GM18909 (cell line): ENCODE measurements at regions not wholly inside any gene's neighbourhood (a gene's known extent, or its start where the extent isn't known, plus 50 kb on each side); places are given as distances from the start of the nearest gene placed in this dataset.

Experiments used
- ATAC-seq: cut with Tn5 transposase; IDR thresholded peaks from one replicate; pipeline ENCODE4 v1.9.1; 2021; ENCODE audit warnings: mild to moderate bottlenecking; ENCODE audit not compliant: unreplicated experiment, poor library complexity

DNA sequence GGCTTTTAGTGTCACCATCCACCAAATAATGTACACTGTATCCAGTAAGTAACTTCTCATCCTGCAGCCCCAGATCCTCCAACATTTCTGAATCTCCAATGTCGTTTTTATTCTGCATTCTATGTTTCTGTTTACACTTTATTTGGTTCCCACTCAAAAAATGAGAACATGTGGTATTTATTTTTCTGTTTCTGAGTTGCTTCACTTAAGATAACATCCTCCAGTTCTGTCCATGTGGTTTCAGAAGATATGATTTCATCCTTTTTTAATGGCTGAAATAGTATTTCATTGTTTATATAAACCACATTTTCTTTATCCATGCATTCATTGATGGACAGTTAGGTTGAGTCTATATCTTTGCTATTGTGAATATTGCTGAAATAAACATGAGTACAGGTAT, 677.3 kb upstream of the FTMT start:
- no peak for ATAC-seq

DNA sequence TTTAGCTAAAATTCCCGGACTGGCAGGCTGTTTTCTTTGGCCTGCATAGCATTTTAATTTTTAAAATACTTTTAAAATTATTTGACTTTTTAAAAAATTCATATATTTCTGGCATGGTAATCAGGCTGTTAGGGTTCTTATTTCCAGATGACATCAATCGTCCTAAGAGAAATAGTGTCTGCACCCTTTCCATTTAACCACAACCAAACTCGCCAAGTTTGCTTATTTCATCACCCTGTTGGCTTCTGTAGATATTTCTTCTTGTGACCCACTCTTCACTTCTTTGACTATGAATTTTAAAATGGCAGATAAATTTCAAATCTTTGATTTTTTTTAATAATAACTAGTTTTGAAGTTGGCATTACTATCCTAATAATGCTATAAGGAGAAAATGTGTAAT, 675.7 kb upstream of the FTMT start:
- no peak for ATAC-seq

DNA sequence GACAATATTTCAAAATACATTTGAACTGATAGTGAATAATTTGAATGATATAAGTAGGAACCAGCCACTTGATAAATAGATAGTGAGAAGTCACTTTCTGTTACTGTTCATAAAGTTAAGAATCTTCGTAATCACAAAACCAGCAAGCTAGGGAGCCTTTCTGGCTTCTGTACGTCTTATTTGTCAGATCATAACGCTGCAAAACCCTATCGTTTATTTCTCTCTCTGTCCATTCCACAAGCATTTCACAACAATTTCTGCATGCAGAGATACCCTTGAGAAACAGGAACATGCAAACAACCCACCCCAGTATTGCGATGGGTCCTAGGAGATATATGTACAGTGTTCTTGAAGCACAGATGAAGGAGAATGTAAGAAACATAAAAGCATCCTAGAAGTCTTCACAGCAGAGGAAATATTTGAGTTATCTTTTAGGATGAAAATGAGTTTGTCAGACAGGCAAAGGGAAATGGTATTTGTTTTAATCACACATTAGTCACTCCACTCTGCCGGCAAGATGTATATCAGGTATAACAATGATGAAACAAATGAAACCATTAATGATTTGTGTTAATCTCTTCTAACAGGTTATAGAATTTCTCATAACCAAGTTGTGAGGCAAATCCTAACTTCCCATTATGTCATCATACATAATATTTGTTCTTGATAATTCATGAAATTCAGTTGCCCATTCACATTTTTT, 668.7 kb upstream of the FTMT start:
- ATAC-seq, result no peak

DNA sequence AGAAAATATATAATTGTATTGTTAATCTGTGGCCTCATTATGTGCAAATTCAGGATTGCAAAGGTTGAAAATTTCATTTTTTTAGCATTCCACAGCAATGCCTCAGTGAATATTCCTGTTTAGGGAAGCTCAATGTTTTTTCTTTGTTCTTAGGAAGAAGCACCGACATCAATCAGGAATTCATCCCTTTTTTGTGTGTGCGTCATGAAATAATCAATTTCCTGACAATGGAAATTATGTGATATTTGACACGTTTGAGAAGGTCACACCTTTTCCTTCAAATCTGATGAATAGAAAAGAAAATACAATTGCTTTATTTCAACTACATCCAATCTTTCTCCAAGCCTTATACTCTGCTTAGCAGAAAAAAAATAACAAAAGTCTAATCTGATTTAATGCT, 662.8 kb upstream of the FTMT start:
- no peak for ATAC-seq

DNA sequence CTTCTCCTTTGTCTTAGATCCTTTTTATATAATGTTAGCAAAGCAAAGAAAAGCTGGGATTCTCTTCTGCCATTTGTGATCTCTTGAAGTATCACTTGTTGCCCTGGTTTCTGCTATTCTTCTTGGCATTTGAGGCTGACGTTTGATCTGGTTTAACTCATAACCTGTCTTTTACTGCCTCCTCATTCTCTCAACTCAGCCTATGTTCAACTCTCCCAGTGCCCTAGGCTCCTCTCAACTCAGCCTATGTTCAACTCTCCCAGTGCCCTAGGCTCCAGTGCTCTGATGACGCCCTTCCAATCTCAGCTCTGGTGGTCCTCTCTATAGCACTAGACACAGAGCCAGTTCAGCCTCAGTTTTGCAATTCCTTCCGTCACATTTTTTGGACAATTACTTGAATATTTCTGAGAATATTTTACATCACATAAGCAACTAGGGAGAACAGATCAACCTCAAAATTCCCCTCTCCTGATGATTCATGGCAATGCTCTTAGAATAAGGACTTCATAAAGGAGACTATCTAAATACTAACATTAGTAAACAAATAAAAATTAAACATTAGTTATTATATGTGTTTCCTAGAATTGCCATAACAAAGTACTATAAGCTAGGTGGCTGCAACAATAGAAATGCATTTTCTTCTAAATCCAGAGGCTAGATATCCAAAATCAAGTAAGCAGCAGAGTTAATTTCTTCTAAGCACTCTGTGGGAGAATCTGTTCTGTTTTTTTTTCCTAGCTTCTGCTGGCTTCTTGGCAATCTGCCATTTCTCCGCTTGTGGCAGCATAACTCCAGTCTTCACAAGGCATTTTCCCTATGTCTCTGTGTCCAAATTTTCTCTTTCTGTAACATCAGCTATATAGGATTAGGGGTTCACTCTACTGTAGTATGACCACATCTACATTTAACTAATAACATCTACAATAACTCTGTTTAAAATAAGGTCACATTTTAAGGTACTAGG, 662.1 kb upstream of the FTMT start:
- no peak for ATAC-seq

DNA sequence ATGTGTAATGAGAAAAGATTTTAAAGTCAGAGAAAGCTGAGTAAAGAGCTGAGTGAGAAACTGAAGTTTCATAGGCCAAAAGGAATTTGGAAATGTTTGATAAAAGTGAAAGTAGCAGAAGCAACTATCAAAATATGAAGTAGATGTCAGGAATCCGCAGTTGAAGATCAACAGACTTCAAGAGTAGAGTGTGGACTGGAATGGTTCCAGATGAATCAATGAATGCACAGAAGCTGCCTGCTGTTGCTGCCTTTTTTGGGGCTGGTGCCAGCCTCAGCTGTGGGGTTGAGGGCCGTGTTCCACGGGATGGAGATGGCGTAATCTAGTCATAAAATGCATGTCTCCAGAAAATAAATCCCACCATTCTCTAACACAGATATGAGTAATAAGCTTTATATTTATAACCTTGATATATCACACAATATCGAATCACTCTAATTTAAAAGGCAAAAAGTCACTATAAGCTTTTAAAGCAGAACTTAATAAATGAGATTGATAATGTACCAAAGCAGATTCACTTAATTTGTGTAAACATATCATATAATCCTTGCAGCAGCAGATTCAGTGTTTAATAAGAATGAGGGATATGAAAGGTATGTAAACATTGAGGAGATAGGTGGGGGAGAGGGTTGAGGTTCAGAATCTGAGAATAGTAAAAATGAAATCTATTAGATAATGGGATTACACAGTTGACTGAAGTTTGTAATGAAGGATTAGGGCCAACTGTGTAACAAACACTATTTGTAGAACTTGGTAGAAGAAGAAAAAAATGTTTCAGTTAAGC, 652.3 kb upstream of the FTMT start:
- ATAC-seq, result no peak

DNA sequence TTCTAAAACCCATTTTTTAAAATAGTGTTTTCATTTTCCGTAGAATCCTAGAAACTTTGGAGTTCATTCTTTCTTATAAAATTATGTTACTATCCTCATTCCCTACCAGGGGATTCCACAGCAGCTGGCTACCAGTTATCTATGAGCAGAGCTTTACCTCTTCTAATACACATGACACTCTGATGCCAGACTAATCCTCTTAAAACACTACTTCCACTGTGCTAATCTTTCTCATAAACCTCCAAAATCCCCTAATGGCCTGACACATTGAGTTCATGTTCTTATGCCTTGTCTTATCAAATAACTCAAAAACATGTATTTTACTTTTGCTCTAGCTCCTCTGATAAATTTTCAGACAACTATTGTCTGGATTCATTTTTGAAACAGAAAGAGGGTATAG, 633.6 kb upstream of the FTMT start:
- no peak for ATAC-seq

DNA sequence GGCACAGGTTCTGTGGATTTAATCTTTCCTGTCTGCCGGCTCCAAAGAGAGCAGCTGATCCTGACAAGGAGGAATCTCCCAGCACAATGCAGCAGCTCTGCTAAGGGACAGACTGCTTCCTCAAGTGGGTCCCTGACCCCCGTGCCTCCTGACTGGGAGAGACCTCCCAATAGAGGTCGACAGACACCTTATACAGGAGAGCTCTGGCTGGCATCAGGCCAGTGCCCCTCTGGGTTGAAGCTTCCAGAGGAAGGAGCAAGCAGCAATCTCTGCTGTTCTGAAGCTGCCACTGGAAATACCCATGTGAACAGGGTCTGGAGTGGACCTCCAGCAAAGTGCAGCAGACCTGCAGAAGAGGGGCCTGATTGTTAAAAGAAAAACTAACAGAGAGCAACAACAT, 630.2 kb upstream of the FTMT start:
- no peak for ATAC-seq

DNA sequence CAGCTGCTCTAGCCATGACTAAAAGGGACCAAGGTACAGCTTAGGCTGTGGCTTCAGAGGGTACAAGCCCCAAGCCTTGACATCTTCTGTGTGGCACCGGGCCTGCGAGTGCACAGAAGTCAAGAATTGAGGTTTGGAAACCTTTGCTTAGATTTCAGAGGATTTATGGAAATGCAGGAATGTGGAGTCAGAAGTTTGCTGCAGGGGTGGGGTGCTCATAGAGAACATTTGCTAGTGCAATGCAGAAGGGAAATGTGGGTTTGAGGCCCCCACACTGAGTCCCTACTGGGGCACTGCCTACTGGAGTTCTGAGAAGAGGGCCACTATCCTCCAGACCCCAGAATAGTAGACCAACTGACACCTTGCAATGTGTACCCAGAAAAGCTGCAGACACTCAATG, 624.9 kb upstream of the FTMT start:
- ATAC-seq, result no peak

DNA sequence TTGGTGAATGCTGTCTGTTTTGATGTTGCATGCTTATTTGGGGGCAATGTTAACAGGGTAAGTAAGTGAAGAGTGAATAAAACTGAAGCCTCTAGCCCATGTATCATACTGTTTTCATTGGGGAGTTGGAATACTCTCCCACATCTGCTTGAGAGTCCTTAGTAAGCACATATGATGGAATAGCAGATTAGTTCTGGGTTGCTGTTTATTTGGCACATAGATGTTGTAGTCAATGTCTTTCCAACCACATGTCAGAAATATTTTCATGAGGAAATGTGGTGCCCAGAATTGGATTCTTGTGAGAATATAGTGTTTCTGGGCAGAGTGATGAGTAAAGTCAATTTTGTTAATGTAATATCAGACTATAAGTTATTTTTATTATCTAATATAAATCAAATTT, 611.7 kb upstream of the FTMT start:
- no peak for ATAC-seq

DNA sequence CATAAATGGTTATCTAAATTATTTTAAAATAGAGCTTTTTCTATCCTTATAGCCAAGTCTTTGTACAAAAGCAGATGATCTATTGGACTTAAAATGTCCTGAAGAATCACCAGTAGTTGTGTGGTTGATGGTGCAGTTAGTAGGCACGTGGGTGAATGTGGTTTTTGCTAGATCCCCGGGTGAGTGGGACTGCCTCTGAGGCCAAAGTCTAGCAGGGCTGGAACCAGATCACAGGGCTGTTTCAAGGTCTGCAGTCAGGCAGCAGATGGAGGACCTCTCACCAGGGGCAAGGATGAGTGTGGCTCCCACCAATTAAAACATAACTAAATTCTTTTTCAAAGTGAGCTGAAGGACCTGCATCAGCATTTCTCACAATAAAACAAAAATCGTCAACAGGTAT, 604.7 kb upstream of the FTMT start:
- no peak for ATAC-seq

DNA sequence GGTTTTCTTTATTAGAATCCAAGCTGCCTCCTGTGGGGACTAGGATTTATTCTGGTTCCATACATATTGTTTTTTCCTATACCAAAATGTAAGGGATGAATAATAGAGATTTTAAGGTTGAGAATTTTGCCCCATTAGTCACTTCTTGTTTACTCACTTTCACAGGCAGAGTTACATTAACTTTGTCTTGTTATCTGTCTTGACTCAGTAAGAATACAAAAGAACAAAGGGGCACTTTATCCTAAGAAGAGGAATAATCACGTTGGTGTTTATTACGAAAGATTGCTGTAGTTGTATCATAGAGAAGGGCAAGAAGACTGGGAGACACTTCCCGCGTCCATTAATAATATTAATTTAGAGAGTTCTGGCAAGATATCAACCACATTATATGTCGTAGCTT, 599.7 kb upstream of the FTMT start:
- ATAC-seq, result no peak

DNA sequence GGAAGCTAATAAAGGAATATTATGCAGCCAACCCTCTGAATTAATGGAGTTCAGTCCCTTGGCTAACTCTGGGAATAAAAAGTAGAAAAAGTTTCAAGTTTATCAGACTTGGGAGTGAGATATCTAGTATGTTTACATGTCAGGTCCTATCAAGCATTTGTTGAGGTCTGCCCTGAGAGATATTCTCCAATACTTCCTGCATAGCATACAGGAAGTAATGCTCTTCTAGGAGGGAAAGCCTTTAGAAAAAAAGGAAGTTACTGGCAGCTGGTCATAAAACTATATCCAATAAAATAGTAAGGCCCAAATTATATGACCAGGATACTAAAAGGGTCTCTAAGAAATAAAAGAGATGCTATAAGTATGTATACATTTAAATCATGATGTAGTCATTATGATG, 594.1 kb upstream of the FTMT start:
- ATAC-seq, result no peak

DNA sequence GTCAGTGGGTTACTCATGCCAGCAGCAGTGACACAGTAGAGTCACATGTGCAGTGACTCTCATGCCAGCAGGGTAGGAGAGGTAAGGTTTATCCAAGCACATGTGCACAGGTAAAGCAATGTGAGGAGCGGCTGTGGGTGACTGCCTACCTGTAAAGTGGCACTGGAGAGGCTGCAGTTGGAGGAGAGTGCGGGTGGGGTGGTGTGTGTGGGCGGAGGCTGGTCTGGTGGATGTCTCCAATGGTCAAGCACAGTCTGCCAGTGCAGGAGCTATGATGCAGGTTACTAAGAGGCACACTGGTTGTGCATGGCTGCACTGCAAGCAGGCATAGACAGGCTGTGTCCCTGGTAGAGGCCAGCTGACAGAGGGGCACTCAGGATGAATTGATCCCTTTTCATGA, 588.2 kb upstream of the FTMT start:
- no peak for ATAC-seq

DNA sequence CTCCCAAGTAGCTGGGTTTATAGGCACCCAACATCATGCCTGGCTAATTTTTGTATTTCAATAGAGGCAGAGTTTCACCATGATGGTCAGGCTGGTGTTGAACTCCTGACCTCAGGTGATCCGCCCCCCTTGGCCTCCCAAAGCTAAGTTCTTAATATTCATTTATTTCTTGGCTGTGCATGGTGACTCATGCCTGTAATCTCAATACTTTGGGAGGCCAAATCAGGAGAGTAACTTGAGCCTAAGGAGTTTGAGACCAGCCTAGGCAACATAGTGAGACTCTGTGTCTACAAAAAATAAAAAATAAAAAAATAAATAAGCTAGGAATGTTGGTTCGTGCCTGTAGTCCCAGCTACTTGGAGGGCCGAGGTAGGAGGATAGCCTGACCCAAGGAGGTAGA, 587.1 kb upstream of the FTMT start:
- ATAC-seq, result no peak

DNA sequence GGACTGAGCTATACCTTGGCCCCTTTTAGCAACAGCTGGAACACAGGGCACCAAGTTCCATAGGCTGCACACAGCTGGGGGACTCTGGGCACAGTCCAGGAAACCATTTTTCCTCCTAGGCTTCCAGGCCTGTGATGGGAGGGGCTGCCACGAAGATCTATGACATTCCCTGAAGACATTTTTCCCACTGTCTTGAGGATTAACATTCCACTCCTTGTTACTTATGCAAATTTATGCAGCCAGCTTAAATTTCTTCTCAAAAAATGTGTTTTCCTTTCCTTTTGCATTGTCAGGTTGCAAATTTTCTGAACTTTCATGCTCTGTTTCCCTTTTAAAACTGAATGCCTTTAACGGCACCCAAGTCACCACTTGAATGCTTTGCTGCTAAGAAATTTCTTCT, 580.1 kb upstream of the FTMT start:
- no peak for ATAC-seq

DNA sequence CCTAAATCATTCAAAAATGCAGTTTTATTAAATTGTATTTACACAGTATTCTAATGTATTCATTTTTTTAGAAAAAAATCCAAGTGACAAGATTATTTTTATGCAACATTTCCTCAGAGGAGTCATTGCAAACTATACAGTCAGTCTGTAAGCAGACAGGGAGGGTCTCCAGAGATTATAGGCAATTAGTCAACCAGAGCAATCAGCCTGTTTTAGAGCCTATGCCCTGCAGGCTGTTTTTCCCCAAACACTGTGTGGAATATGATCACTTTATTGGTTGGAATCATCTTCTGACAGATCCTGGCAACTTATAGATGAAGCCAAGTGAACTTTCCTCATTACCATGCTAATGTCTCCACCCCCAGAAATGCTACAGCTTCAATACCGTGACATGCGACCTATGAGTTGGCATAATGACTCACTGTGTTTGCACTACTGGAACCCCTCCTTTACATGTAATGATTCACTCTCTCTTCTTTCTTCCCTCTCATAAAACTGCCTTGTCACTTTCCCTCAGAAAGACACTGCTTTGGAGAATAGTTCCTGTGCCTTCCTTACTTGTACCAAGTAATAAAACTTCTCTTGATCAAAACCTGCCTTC, 577.7 kb upstream of the FTMT start:
- no peak for ATAC-seq

DNA sequence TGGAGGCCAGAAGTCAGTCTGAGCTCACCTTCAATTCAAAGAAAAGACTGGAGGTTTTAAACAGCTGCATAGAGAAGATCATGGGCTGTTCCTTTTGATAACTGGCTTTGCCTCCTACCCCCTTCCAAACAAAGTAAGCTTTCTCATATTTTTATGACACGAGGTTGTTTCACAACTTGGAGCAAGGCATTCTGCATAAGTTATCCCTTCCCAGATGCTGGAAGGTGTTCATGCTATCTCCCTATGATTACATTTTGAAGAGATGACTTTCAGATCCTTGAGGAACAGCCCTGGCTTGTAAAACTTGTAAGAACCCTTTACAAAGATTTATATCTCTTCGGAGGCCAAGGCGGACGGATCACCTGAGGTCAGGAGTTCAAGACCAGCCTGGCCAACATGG, 571.9 kb upstream of the FTMT start:
- no peak for ATAC-seq

DNA sequence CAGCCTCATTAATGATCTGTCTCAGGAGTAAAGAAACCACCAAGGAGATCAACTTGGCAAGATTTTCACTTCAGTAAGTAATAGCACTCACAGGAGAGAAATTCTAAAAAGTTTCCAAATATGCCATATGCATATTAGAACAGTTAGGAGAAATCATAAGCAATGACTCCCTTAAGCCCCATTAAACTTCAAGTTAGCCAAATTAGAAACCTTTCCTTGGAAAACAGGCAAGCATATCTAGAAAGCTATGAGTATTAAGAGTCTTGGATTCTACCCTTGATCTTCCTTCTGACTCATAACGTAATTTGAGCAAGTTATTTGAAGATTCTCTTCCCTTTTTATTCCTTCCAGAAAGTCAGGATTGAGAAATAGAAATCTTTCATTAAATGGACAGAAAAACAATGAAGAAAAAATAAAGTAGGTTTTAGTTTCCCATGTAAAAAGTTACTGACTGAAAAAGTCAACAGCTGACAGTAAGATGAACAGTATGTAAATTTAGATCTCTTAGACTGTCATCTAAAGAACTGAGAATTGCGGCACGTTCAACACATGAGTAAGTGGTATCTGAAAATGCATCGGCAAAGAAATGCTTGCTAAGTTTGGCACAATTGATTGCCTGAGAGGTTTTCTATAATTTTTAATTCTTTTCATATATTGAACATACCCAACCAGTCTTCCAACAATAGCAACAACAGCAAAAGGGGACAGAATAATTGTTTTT, 565.7 kb upstream of the FTMT start:
- no peak for ATAC-seq

DNA sequence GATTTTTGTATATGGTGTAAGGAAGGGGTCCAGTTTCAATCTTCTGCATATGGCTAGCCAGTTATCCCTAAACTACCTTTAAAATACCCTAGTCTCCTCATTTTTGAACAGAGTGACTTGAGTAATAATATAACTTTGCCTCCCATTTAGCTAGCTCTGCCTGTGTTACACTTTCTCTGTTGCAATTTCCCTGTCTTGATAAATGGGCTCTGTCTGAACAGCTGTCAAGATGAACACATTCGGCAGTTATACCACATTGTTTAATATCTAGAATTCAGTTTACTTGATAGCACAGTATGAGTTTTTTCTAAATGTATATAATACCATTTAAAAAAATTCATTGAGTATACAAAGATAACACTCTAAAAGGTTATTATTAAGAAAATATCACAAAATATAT, 562.9 kb upstream of the FTMT start:
- no peak for ATAC-seq
